Stomach (tissue), 8 donors: ENCODE measurements at regions not wholly inside any gene's neighbourhood (a gene's known extent, or its start where the extent isn't known, plus 50 kb on each side); places are given as distances from the start of the nearest gene placed in this dataset.
A peak's percentile ranks its signal among the peaks of the same experiment; 100 is the strongest.

Source experiments
- DNase-seq, 2 donors: peaks; one replicate each; pipeline versions ENCODE4 v3.0.0 to v3.0.0-alpha.2; 2013 to 2019
- H3K27ac ChIP-seq, 5 donors: fragments of 200-600 bp in 4 of 5; sonication (generic) in 4 of 5; one replicate each; pipeline ENCODE4 v1.5.1; 2013 to 2019; ENCODE audit warnings: mild to moderate bottlenecking in 1 of 5, moderate library complexity in 1 of 5
- H3K27me3 ChIP-seq, 3 donors: fragments of 200-600 bp; sonication (generic); one replicate each; pipeline ENCODE4 v1.5.1; 2017 to 2019; ENCODE audit warnings: mixed run types in 1 of 3
- H3K36me3 ChIP-seq, 4 donors: fragments of 200-600 bp; sonication (generic); 1 replicate in 3 of 4; 2 replicates in 1 of 4; pipeline ENCODE4 v1.5.1; 2016 to 2019
- H3K4me1 ChIP-seq, 4 donors: fragments of 200-600 bp; sonication (generic); one replicate each; pipeline ENCODE4 v1.5.1; 2016 to 2019
- H3K4me3 ChIP-seq, 4 donors: fragments of 200-600 bp; sonication (generic) in 3 of 4; one replicate each; pipeline ENCODE4 v1.5.1; 2016 to 2019; ENCODE audit warnings: mild to moderate bottlenecking in 1 of 4
- H3K9me3 ChIP-seq, 4 donors: fragments of 200-600 bp; sonication (generic); one replicate each; pipeline ENCODE4 v1.5.1; 2016 to 2019
- CTCF ChIP-seq, 7 experiments: fragments of 450-650 bp in 4 of 7; fragments of 200-600 bp in 3 of 7; sonication (generic) in 3 of 7; IDR thresholded peaks; one replicate each; pipeline ENCODE4 v1.5.1; 2016 to 2019; ENCODE audit warnings: antibody characterized with exemption in 7 of 7, control low read depth in 2 of 7, mild to moderate bottlenecking in 1 of 7
- EP300 ChIP-seq: sonication (generic); formaldehyde crosslinking; IDR thresholded peaks from one replicate; pipeline ENCODE4 v1.6.1; 2017; ENCODE audit warnings: antibody characterized with exemption
- POLR2A ChIP-seq, 4 donors: fragments of 450-650 bp; IDR thresholded peaks; one replicate each; pipeline ENCODE4 v1.6.1; 2016; ENCODE audit warnings: antibody characterized with exemption in 4 of 4, control low read depth in 2 of 4, mild to moderate bottlenecking in 1 of 4, moderate library complexity in 1 of 4
- POLR2AphosphoS5 ChIP-seq, 3 donors: sonication (generic); formaldehyde crosslinking; IDR thresholded peaks; one replicate each; pipeline ENCODE4 v1.6.1; 2016; ENCODE audit warnings: antibody characterized with exemption in 3 of 3
- WGBS, 5 donors: extraction: QIAGEN DNeasy Blood & Tissue Kit in 3 of 5; methylation state at CpG; one replicate each; pipeline versions ENCODE4 v1.1.5 to v1.1.7; 2013 to 2018; 5-methylcytosine and 5-hydroxymethylcytosine counted together
- intact Hi-C: fragments of 100-400 bp; cut with DNase I; formaldehyde crosslinking; loops from one replicate; pipeline ENCODE4 v1.15.1; 2023; ENCODE audit warnings: low total_unique reads
- donor health status: healthy with polysubstance abuse.
- donor health status: Bipolar disorder and iron deficiency.
- donor health status: healthy.

- Histone ChIP-seq H3K36me3 (no peaks in the 10 kb centered on the region), H3K27me3 (no peaks in the 10 kb centered on the region), H3K9me3 (no peaks in the 10 kb centered on the region), H3K4me3 (no peak overlapping the region), H3K27ac (no peak overlapping the region), H3K4me1 (peaks cover 0 to 5% (median 2%) of the 10 kb centered on the region in 4 donors)
- intact Hi-C loops: no loop called here
- TF ChIP-seq EP300 (no peak), POLR2AphosphoS5 (IDR thresholded peaks at IDR 0.05) (no peak), CTCF (IDR thresholded peaks at IDR 0.05) (no peak), POLR2A (IDR thresholded peaks at IDR 0.05) (no peak)
- DNase-seq: no peak
Observed at GRCh38 chr9:115285836-115286235, 167.9 kb upstream of the TNC start.

- H3K4me3 ChIP-seq: no peak overlapping the region
- H3K4me1 ChIP-seq: peaks cover 0 to 10% (median 3%) of the 10 kb centered on the region in 4 donors
- no peak overlapping the region for H3K27ac ChIP-seq
- H3K9me3 ChIP-seq: no peaks in the 10 kb centered on the region
- TF ChIP-seq POLR2A (IDR thresholded peaks at IDR 0.05) (no peak), CTCF (IDR thresholded peaks at IDR 0.05) (no peak), POLR2AphosphoS5 (IDR thresholded peaks at IDR 0.05) (no peak), EP300 (no peak)
- WGBS, 5 donors: 82 to 100% (median 97%) methylated on average over 1 of the region's 1 CpG
- H3K36me3 ChIP-seq: no peaks in the 10 kb centered on the region
- H3K27me3 ChIP-seq: no peaks in the 10 kb centered on the region
- DNase-seq: no peak
- intact Hi-C loops: no loop called here
Observed at GRCh38 chr9:115286411-115286810, 168.5 kb upstream of the TNC start.

- no peaks in the 10 kb centered on the region for H3K9me3 ChIP-seq
- H3K4me3 ChIP-seq: no peak overlapping the region
- DNase-seq: peak in 1 of 2 donors; percentile 78
- H3K27ac ChIP-seq: no peak overlapping the region
- H3K4me1 ChIP-seq: peaks cover 0 to 29% (median 14%) of the 10 kb centered on the region in 4 donors
- intact Hi-C loops: no loop called here
- no peaks in the 10 kb centered on the region for H3K27me3 ChIP-seq
- no peaks in the 10 kb centered on the region for H3K36me3 ChIP-seq
- WGBS, 5 donors: 88 to 100% (median 95%) methylated on average over 1 of the region's 1 CpG
- TF ChIP-seq POLR2AphosphoS5 (IDR thresholded peaks at IDR 0.05): no peak
- TF ChIP-seq POLR2A (IDR thresholded peaks at IDR 0.05): no peak
- TF ChIP-seq EP300: no peak
- no peak for TF ChIP-seq CTCF (IDR thresholded peaks at IDR 0.05)
Observed at GRCh38 chr9:115289757-115290208, 171.8 kb upstream of the TNC start.

- Histone ChIP-seq H3K4me3 (no peak overlapping the region), H3K27me3 (no peaks in the 10 kb centered on the region), H3K9me3 (no peaks in the 10 kb centered on the region), H3K36me3 (no peaks in the 10 kb centered on the region), H3K4me1 (peaks cover 0 to 29% (median 14%) of the 10 kb centered on the region in 4 donors), H3K27ac (peak overlapping the region in 1 of 5 donors; percentile 40)
- TF ChIP-seq CTCF (IDR thresholded peaks at IDR 0.05): no peak
- no peak for TF ChIP-seq EP300
- TF ChIP-seq POLR2AphosphoS5 (IDR thresholded peaks at IDR 0.05): peak in 2 of 3 donors; percentile 46 to 68
- TF ChIP-seq POLR2A (IDR thresholded peaks at IDR 0.05): no peak
- intact Hi-C loops: no loop called here
- peak; percentile 62 to 87 for DNase-seq
- WGBS, 5 donors: 34 to 73% (median 36%) methylated on average over 3 of the region's 3 CpGs
Observed at GRCh38 chr9:115291841-115292240, 173.9 kb upstream of the TNC start.
